ENCODE measurements at regions not wholly inside any gene's neighbourhood (a gene's known extent, or its start where the extent isn't known, plus 50 kb on each side); places are given as distances from the start of the nearest gene placed in this dataset.
"Not testable (repeated sequence)": the region's sequence is repeated elsewhere in the genome, so short reads cannot be mapped to it uniquely, and the experiment has no call there.

DNA sequence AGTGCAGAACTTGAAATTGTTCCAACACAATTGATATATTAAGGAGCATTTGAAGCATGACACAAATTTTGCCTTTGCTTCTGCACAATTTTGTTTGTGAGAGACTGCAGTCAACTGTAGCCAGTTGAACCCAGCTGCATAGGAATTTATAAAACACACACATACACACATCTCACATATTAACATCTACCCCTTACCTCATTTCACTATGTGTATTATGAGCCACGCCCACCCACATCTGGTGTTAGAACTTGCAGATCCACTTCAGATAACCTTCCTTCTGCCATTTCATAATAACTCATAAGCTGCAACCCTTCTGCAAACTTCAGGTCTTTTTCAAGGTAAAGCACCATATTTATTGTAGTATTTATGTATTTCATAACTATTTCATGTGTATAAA is 188.1 kb upstream of the WDFY3 start:
- no peak overlapping the region for H3K27ac Mint-ChIP-seq
- H3K4me1 Mint-ChIP-seq = no peaks in the 10 kb centered on the region
- no peaks in the 10 kb centered on the region for H3K9me3 Mint-ChIP-seq
- no peaks in the 10 kb centered on the region for H3K27me3 Mint-ChIP-seq
- H3K36me3 Mint-ChIP-seq (ENCODE audit: low read depth) = no peaks in the 10 kb centered on the region
- no peak for ATAC-seq
- DNase-seq = no peak
- H3K4me3 Mint-ChIP-seq = no peak overlapping the region

DNA sequence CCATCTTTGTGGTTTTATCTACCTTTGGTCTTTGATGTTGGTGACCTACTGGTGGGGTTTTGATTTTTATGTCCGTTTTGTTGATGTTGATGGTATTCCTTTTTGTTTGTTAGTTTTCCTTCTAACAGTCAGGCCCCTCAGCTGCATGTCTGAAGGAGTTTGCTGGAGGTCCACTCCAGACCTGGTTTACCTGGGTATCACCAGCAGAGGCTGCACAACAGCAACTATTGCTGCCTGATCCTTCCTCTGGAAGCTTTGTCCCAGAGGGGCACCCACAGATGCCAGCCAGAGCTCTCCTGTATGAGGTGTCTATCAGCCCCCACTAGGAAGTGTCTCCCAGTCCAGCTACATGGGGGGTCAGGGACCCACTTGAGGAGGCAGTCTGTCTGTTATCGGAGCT is 199.3 kb upstream of the WDFY3 start:
- Mint-ChIP-seq H3K4me3 (no peak overlapping the region), H3K36me3 (ENCODE audit: low read depth) (no peaks in the 10 kb centered on the region), H3K27ac (no peak overlapping the region), H3K4me1 (no peaks in the 10 kb centered on the region), H3K9me3 (peaks cover 16% of the 10 kb centered on the region), H3K27me3 (peaks cover 1% of the 10 kb centered on the region)
- ATAC-seq (no peak), DNase-seq (no peak)

DNA sequence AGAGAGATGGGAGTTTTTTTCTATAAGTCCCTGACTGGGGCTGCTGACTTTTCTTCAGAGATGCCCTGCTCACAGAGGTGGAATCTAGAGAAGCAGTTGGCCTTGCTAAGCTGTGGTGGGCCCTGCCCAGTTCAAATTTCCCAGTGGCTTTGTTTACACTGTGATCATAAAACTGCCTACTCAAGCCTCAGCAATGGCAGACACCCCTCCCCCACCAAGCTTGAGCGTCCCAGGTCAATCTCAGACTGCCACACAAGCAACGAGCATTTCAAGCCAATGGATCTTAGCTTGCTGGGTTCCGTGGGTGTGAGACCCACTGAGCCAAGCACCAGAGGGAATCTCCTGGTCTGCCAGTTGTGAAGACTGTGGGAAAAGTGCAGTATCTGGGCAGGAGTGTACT is 199.8 kb upstream of the WDFY3 start:
- DNase-seq (no peak), ATAC-seq (no peak)
- no peaks in the 10 kb centered on the region for H3K36me3 Mint-ChIP-seq (ENCODE audit: low read depth)
- H3K4me3 Mint-ChIP-seq = no peak overlapping the region
- H3K27ac Mint-ChIP-seq = no peak overlapping the region
- H3K9me3 Mint-ChIP-seq = peaks cover 14% of the 10 kb centered on the region
- no peaks in the 10 kb centered on the region for H3K4me1 Mint-ChIP-seq
- H3K27me3 Mint-ChIP-seq = peaks cover 1% of the 10 kb centered on the region

DNA sequence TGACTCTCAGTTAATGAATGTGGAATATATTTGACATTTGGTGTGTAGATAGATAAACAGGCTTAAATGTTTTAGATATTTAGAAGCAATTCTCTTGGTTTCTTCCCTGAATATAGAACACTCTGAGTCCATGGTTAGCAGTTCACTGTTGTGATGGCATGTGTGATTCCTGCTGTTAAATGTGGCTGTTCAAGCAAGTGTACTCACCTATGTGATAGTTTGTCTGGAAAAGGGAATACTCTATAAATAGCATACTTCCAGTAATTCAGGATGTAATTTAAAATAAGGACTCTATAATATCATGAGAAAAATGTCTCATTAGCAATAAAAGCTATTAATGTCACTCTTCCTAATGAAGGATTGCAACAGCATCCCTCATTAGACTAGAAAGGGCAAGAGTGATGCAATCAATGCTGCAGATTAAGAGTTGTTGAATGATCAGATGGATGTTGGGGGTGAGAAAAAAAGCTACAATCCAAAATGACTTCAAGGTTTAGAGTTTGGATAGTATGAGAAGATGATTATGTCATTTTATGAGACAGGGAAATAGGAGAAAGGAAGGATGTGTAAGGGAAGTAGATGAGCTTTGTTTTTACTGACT is 201.8 kb upstream of the WDFY3 start:
- Mint-ChIP-seq H3K9me3 (peaks cover 10% of the 10 kb centered on the region), H3K4me1 (no peaks in the 10 kb centered on the region), H3K27ac (no peak overlapping the region), H3K27me3 (peaks cover 1% of the 10 kb centered on the region), H3K4me3 (no peak overlapping the region), H3K36me3 (ENCODE audit: low read depth) (no peaks in the 10 kb centered on the region)
- ATAC-seq = no peak
- DNase-seq = no peak

DNA sequence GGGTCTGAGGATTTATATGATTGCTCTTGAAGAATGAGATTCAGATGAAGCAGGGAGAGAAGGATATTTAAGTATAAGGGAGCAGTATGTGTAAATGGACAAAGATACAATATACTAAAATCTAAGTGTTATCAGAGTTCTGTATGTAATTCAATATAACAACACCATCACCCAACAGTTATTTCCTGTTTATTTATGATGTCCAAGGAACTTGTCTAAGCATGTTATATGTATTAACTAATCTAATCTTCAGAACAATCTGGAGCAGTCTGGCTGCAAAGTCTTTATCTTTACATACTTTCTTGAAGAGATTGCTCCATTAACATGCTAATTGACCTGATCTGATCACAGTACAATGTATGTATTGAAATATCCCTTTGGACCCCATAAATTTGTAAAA is 203.8 kb upstream of the WDFY3 start:
- Mint-ChIP-seq H3K27me3 (peaks cover 1% of the 10 kb centered on the region), H3K9me3 (peaks cover 6% of the 10 kb centered on the region), H3K27ac (no peak overlapping the region), H3K4me1 (no peaks in the 10 kb centered on the region), H3K4me3 (no peak overlapping the region), H3K36me3 (ENCODE audit: low read depth) (no peaks in the 10 kb centered on the region)
- no peak for DNase-seq
- ATAC-seq = no peak

DNA sequence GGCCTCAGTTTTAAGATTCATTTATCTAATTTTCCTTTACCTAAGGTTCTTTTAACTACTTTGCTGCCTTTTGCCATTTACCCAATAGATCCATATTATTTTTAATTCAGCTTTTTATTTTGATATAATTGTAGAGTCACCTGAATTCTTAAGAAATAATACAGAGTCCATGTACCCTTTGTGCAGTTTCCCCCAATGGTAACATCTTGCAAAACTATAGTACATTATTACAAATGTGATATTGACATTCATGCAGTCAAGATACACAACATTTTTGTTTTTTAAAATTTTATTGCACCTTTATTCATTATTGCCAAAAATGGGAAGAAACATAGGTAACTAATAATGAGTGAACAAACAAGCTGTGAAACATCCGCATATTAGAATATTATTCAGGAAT is 208.7 kb upstream of the WDFY3 start:
- Mint-ChIP-seq H3K27ac (no peak overlapping the region), H3K36me3 (ENCODE audit: low read depth) (no peaks in the 10 kb centered on the region), H3K4me1 (no peaks in the 10 kb centered on the region), H3K27me3 (no peaks in the 10 kb centered on the region), H3K9me3 (peaks cover 3% of the 10 kb centered on the region), H3K4me3 (no peak overlapping the region)
- DNase-seq (no peak), ATAC-seq (no peak)

DNA sequence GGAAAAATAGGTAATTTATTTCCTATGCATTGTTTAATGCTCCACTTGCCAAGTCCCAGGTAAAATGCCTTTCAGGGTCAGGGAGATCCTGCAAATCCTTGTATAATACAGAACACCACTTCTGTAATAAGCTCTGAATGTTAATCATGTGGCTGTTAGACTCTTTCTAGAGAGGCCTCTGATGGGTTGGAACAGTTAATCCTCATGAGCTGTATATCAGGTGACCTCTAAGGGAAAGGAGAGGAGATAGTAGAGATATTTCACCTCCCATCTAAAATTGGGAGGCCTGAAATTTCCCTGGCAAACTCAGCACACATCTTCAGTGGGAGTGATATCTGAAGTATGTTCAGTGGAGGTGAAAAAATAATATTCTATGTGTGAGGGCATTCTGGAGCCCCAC is 210.6 kb upstream of the WDFY3 start:
- Mint-ChIP-seq H3K27me3 (no peaks in the 10 kb centered on the region), H3K27ac (no peak overlapping the region), H3K9me3 (peaks cover 3% of the 10 kb centered on the region), H3K36me3 (ENCODE audit: low read depth) (no peaks in the 10 kb centered on the region), H3K4me3 (no peak overlapping the region), H3K4me1 (no peaks in the 10 kb centered on the region)
- ATAC-seq (no peak), DNase-seq (no peak)

DNA sequence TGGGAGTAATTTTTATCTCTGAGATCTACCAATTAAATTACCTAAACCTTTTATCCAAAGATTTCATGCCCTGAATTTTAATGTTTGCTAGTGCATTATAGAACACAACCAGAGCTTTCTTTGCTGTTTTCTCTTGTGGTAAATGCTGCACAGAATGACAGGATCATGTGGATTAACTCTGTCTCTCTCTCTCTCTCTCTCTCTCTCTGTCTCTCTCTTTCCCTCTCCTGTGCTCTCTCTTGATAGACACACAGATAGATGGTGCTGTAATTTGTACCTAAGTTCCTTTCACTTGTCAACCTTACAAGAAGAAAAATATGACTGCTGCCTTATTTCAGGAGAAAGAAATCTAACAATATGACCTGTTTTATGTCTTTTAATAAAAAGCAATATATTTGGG is 211.2 kb upstream of the WDFY3 start:
- no peak for ATAC-seq
- no peak overlapping the region for H3K27ac Mint-ChIP-seq
- no peak for DNase-seq
- H3K4me3 Mint-ChIP-seq = no peak overlapping the region
- H3K9me3 Mint-ChIP-seq = peaks cover 3% of the 10 kb centered on the region
- no peaks in the 10 kb centered on the region for H3K27me3 Mint-ChIP-seq
- no peaks in the 10 kb centered on the region for H3K36me3 Mint-ChIP-seq (ENCODE audit: low read depth)
- no peaks in the 10 kb centered on the region for H3K4me1 Mint-ChIP-seq

DNA sequence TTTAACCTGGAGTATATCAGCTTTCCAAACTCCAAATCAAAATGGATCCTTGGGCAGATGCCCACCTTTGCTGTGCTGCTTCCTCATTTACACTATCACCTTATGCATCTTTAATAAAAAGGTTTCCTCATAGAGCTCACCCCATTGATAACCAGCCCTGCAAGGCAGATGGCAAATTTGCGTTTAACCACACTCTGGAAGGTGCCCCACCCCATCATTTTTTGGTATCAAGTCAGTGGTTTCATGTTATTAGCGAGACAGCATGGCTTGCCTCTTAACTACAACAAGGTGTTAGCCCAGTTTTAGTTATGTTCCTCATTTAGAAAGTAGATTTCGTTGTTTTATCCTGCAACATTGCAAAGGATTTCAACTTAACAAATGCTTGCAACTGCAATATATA is 214.0 kb upstream of the WDFY3 start:
- H3K36me3 Mint-ChIP-seq (ENCODE audit: low read depth) = no peaks in the 10 kb centered on the region
- no peaks in the 10 kb centered on the region for H3K4me1 Mint-ChIP-seq
- peaks cover 3% of the 10 kb centered on the region for H3K9me3 Mint-ChIP-seq

DNA sequence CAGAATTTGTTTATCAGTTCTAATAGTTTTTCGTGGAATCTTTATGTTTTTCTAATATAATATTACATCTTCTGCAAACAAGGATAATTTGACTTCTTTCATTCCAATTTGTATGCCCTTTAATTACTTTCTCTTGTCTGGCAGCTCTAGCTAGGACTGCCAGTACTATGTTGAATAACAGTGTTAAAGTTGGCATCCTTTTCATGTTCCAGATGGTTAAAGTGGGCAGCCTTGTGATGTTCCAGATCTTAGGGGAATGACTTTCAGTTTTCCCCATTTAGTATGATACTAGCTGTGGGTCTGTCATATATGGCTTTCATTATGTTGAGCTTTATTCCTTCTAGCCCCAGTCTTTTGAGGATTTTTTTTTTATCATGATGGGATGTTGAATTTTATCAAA is 220.6 kb upstream of the WDFY3 start:
- H3K4me1 Mint-ChIP-seq = no peaks in the 10 kb centered on the region
- H3K4me3 Mint-ChIP-seq = no peak overlapping the region
- ATAC-seq (no peak), DNase-seq (no peak)
- no peaks in the 10 kb centered on the region for H3K9me3 Mint-ChIP-seq
- H3K27ac Mint-ChIP-seq = no peak overlapping the region
- H3K36me3 Mint-ChIP-seq (ENCODE audit: low read depth) = no peaks in the 10 kb centered on the region
- no peaks in the 10 kb centered on the region for H3K27me3 Mint-ChIP-seq

More for the DNA sequence above, 214.0 kb upstream of the WDFY3 start:
- Mint-ChIP-seq H3K27me3 (no peaks in the 10 kb centered on the region), H3K4me3 (no peak overlapping the region), H3K27ac (no peak overlapping the region)
- ATAC-seq (no peak), DNase-seq (no peak)

DNA sequence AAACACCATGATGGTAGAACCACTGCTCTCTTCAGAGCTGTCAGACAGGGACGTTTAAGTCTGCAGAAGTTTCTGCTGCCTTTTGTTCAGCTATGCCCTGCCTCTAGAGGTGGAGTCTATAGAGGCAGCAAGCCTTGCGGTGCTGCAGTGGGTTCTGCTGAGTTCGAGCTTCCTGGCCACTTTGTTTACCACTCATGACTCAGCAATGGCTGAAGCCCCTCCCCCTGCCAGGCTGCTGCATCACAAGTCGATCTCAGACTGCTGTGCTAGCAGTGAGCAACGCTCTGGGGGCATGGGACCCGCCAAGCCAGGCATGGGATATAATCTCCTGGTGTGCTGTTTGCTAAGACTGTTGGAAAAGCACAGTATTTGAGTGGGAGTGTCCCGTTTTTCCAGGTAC is 229.5 kb upstream of the WDFY3 start:
- H3K27ac Mint-ChIP-seq; H3K4me1 Mint-ChIP-seq; H3K36me3 Mint-ChIP-seq (ENCODE audit: low read depth); H3K27me3 Mint-ChIP-seq; ATAC-seq; H3K4me3 Mint-ChIP-seq; DNase-seq: not testable (repeated sequence)
- peaks cover 22% of the 10 kb centered on the region for H3K9me3 Mint-ChIP-seq

DNA sequence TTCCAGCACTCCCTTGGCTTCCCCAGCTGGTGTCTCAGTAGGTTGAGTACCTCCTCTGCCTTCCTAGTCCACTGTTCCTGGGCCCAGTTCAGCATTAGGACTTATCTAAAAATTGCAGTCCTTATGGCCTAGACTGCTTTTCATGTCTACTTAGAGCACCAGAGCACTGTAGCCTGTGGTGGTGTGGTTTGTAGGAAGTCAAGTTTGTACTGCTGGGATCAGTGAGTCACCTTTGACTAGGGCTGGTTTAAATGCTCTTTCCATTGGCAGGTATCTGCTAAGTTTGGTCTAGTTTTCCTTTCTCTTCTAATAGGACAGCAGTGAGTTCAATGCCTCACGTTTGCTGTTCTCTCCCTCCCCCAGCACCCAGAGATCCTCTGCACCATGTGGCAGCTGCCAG is 233.6 kb upstream of the WDFY3 start:
- H3K4me1 Mint-ChIP-seq = no peaks in the 10 kb centered on the region
- no peak for ATAC-seq
- H3K36me3 Mint-ChIP-seq (ENCODE audit: low read depth) = no peaks in the 10 kb centered on the region
- H3K4me3 Mint-ChIP-seq = no peak overlapping the region
- no peak for DNase-seq
- peaks cover 2% of the 10 kb centered on the region for H3K27me3 Mint-ChIP-seq
- H3K27ac Mint-ChIP-seq = no peak overlapping the region
- peaks cover 29% of the 10 kb centered on the region for H3K9me3 Mint-ChIP-seq

DNA sequence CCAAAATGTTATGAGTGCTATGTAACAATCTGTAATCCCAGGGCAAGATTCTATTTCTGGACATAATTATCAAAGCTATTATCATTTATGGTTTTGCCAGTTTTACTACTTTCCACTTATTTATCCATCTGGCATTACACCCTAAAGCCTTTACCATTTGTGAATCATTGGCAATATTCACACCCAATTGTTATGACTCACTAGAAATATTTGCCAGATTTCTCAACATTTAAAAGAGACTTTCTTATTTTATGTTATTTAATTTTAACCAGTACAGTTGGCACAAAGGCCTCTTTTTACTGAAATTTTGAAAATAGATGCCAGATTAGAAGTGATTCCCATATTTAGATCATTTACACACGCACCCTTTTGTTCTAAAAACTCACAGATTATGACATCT is 242.7 kb upstream of the WDFY3 start:
- Mint-ChIP-seq H3K36me3 (ENCODE audit: low read depth) (no peaks in the 10 kb centered on the region), H3K27me3 (no peaks in the 10 kb centered on the region), H3K9me3 (peaks cover 22% of the 10 kb centered on the region), H3K4me1 (no peaks in the 10 kb centered on the region), H3K27ac (no peak overlapping the region), H3K4me3 (no peak overlapping the region)
- DNase-seq = no peak
- no peak for ATAC-seq

DNA sequence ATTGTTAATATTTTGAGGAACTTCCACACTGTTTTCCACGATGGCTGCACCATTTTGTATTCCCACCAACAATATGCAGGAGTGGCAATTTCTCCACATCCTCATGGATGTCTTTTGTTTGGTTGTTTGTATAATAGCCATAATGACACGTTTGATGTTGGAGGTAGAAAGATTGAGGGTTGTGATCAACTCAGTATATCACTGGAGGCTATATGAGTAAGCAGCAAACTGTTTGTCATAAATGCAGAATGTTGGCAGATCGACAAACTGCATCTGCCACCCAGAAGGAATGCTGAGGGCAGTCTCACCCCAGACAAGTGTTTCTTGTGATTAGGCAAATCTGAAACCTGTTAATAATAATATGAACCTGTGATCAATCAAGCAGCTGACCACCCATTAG is 243.9 kb upstream of the WDFY3 start:
- Mint-ChIP-seq H3K27ac (no peak overlapping the region), H3K4me3 (no peak overlapping the region), H3K27me3 (no peaks in the 10 kb centered on the region), H3K4me1 (no peaks in the 10 kb centered on the region), H3K9me3 (peaks cover 15% of the 10 kb centered on the region), H3K36me3 (ENCODE audit: low read depth) (no peaks in the 10 kb centered on the region)
- DNase-seq (no peak), ATAC-seq (no peak)

DNA sequence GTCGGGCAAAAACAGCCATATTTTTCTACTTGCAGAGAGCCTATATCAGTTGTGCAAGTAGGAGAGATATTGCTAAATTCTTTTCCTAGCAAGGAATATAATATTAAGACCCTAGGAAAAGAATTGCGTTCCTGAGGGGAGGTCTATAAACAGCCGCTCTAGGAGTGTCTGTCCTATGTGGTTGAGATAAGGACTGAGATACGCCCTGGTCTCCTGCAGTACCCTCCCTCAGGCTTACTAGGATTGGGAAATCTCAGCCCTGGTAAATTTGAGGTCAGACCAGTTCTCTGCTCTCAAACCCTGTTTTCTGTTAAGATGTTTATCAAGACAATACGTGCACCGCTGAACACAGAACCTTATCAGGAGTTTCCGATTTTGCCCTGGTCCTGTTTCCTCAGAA is 250.1 kb upstream of the WDFY3 start:
- H3K27me3 Mint-ChIP-seq; H3K27ac Mint-ChIP-seq; H3K4me3 Mint-ChIP-seq; DNase-seq; H3K4me1 Mint-ChIP-seq; ATAC-seq; H3K36me3 Mint-ChIP-seq (ENCODE audit: low read depth): not testable (repeated sequence)
- H3K9me3 Mint-ChIP-seq = peaks cover 38% of the 10 kb centered on the region

DNA sequence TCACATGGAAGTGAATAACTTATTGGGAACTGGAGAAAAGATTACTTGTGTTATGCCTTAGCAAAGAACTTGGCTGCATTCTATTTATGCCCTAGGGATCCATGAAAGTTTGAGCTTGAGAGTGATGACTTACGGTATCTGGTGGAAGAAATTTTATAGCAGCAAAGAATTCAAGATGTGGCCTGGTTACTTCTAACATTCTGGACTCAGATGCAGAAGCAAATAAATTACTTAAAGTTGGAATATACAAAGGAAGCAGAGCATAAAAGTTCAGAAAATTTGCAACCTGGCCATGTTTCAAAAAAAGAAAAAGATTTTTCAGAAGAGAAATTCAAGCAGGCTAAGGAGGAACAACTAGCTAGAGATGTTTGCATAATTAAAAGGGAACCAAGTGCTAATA is 252.3 kb upstream of the WDFY3 start:
- H3K9me3 Mint-ChIP-seq = peaks cover 33% of the 10 kb centered on the region
- H3K27me3 Mint-ChIP-seq = no peaks in the 10 kb centered on the region
- H3K4me1 Mint-ChIP-seq = no peaks in the 10 kb centered on the region
- ATAC-seq = no peak
- H3K27ac Mint-ChIP-seq = no peak overlapping the region
- no peak for DNase-seq
- H3K36me3 Mint-ChIP-seq (ENCODE audit: low read depth) = no peaks in the 10 kb centered on the region
- H3K4me3 Mint-ChIP-seq = no peak overlapping the region

Data from activated naive CD8-positive, alpha-beta T cell treated with anti-CD3 and anti-CD28 coated beads, Interleukin-2, amount 50 U/mL, for 24 hours (primary cell).